Stimulated activated CD8-positive, alpha-beta memory T cell treated with anti-CD3 and anti-CD28 coated beads, Interleukin-2, amount 100 ng/mL, for 48 hours (primary cell): ENCODE measurements at regions not wholly inside any gene's neighbourhood (a gene's known extent, or its start where the extent isn't known, plus 50 kb on each side); places are given as distances from the start of the nearest gene placed in this dataset.

ENCODE experiments used
- DNase-seq, 2 donors: peaks; one replicate each; pipeline ENCODE4 v3.0.0-alpha.2; 2020; ENCODE audit warnings: low read depth in 2 of 2

DNA sequence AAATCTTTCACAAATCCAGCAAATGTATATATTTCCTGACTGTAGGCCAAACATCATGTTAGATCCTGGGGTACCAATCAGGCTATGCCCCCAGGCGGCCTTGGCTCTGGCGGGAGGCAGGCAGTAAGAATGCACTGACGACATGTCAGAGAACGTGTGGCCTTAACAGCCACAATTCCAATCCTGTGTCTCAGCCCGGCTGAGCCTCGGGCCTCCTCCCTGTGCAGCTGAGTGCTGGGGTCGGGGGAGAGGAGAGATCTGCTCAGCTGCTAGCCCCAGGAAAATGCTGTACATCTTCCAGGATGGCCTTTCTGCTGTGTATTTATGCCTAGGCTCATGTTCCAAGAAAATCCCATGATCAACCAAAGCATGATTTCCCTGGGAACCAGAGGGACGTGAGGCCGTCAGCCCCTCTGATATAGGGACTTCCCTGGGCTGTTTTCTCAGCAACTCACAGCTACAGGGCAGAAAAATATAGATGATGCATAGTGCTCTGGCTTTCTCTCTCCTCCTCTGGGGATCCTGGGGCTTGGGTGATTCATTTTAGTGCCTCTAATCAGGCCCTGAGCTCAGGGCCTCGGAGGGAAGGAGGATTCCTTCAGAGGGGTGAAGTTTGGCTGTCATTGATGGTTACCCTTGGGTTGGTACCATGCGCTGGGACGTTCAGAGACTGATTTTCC, 604.0 kb downstream of the HS3ST4 start:
- DNase-seq: no peak

DNA sequence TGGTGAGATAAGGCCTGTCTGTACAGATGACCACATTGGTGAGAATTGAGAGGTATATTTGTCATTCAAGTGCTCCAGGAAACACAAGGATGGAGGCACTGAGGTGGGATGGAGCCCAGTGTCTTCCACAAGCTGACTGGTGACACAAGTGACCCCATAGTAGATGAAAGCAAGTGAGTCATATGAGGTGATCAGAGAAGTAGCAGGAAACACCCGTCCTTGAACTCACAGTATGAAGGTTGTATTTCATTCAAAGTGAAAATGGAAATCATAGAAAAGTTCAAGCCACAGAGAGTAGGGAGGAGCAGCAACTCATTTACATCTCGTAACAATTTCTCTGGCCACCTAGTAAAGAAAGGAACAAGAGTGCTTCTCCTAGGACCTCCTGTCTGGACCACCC, 609.8 kb downstream of the HS3ST4 start:
- no peak for DNase-seq

DNA sequence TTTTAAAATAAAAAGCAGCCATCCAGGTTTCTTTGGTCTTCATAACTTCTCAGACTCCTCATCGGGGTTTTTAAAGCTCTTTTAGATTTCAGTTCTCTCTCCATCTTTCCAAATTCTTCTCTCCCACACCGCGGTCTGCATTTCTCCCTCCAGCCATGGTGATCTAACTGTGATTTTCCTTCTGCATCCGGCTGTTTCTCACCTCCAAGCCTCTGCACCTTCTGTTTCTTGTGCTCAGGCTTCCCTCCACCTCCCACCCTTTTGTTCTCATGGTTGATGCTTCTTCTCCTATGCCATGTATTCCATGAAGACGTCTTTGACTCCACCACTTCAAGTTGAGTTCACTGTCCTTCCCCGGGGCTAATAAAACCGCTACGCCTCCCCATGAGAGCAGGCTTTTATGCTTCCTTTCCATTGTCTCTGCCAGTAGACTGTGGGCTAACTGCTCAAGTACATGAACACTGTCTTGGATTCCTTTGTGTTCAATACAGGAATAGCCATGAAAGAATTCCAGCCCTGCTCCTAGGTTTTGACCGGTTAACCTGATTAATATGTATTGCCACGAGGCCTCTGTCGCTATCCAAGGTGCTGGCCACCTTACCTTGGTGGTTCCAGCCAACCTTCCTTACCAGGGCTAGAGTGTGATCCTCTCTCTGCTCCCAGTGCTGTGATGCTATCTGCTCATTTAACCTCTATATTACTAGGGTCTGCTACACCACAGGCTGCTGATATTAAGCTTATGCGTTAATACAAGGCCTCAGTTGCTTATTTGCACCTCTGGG, 625.1 kb downstream of the HS3ST4 start:
- DNase-seq: no peak

DNA sequence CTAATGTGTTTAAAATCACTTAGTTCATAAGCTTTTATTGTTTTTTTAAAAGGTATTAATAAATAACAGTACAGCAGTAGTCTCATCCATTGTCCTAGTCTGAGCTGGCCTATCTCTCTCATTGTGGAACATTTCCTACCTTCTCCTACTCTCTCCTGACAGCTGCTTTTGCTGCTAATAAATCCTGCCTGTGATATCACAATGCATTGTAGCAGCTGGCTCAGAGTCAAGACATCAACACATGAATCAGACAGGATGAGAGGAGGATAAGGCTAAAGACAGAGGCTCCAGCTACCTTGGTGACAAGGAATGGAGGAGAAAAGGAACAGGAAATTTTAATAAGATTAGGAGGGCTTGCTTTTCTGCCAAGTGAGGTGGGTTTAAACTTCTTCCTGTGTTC, 626.1 kb downstream of the HS3ST4 start:
- no peak for DNase-seq

DNA sequence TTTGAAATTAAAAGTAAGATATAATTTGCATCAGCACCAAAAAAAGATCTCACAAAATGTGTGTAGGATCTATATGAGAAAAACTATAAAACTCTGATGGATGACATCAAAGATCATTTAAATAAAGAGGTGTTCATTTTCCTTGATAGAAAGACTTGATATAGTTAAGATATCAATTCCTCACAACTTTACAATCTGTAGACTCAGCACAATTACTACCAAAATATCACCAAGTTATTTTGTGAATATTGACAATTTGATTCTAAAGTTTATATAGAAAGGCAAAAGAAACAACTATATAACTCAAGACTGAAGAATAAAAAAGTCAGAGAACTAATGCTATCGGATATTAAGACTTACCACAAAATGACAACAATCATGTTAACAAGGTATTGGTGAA, 638.9 kb downstream of the HS3ST4 start:
- DNase-seq: no peak

DNA sequence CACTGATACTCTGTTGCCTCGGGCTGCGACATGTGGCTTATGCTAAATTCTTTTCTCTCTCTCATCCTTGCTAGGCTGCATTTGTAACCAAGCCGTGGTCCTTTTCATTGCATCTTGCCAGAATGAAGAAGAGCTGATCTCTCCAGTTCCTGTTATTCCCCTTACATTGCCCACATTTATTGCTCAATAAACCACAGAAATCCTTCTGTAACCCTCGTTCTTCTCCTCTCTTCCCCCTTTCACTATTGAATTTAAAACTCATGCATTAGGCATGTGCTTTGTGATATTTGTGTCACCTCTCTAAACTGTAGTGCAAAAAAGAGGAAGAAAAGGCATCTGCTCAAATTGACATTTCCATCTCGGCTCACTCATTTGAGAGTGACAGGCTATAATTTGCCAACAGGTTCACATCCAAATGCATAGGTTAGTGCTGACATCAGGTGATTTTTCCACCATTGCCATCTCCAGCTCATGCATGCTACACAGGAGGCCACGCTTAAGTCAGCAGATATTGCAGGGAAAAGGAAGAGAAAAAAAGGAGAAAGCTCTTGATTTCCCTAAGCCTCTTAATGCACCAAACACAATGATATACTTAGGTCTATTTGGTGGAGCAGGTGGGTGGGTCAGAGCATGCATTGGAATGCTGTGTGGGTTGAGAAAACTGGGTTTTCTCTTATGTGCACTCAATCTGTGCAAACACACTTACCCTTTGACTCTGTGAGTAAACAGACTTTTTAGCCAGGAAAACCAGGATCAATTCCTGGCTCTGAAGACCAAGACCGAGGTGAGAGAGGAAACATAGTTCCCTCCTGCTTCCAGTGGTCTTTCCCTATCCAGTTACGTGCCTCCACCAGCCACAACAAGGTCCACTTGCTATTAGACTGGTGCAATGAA, 642.7 kb downstream of the HS3ST4 start:
- no peak for DNase-seq

DNA sequence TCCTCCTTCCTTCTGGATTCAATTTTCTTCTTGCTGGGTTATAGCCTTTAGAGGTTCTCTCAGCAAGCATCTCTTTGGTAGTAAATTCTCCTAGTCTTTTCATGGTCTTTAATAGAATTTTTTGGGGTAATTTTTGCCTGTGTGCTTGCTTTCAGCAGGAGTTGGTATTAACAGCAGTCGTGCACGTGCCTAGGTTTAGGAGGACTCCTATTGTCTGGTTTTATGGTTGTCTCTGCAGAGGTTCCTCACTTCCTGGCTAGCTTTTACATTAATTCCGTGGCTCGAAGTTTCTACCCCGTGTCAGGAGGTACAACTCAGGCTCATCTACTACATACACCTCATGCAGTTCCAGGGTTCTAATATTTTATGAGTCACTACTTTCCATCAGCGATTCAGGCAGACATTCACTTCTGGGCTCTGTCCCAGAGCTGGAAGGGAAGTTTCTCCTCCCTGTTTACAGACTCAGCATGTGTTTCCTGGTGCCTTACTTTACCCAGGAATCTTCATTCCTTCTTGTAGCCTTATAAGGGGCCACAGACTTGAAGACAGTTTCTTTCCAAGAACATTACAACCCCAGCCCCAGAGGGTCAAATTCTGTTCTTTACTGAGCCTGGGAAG, 643.6 kb downstream of the HS3ST4 start:
- no peak for DNase-seq

DNA sequence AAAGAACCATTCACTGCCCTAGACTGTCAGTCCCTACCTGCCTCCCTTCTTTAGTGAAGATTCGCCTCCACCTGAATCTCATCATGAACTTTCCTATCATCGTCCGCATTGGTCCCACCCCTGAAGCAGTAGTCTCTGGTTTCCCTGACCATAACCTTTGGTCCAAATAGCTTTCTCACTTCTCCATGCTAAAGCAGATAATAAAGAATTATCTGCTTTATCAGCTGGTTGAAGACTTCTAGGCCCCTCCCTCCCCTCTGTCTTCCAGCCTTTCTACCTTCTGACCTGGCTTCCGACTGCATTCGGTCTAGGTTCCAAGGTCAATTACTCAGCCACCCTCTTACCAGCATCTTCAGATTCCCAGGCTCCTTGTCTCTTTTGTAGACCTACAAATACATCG, 650.9 kb downstream of the HS3ST4 start:
- no peak for DNase-seq

DNA sequence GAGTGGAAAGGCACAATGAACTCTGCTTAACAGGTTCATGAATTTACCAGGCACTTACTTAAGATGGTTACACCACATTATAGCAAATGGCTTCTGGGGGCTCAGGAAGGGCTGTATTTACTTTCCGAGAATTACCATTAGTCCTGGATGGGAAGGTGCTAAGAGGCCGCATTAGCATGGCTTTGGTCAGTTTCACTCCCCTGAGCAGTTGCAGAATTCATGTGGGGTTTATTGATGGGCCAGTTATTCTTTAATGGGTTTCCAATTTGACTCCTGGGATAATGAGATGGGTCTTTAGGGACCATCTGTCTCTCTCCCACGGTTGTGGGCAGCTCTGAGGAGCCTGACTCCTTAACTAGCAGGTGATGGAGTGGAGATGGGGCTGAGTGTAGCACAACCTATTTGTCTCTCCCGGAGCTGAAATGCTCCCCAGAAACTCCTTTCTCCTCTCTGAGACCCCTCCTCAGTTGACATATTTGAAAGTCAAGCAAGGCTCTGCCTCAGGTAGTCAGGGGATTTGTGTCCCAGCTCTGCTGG, 652.5 kb downstream of the HS3ST4 start:
- DNase-seq: no peak

DNA sequence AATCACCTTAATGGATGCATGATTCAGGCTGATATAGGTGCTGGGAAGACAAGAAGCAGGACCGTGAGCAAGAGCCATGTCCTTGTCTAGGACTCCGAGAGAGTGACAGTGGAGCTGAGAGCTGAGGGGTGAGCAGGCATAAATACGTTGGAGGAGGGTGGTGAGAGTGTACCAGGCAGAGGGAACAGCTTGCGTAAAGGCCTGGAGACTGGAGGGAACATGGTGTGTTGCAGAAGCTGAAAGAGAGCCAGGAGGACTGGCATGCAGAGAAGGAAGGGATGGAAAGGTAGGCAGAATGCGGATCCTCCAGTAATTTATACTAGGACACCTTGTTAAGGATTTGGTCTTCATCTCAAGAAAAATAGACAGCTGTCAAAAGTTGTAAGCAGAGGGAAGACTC, 653.2 kb downstream of the HS3ST4 start:
- no peak for DNase-seq

DNA sequence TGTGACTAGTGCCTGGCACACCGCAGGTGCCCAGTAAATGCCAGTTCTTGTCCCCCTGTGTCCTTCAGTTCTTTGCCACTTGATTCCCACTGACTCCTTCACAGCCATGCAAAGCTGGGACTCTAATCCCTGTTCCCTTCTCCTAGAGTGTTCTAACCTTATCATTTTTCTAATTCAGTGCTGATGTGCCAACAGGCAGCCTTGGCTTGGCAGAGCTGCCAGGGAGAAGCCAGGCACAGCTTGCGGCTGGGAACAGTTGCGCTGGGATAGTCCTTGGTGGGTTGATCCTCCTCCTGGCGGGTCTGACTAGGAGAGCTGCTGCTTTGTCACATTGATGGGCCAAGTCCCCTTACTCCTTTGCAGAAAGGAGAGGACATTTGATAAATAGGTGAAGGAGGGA, 654.2 kb downstream of the HS3ST4 start:
- no peak for DNase-seq

DNA sequence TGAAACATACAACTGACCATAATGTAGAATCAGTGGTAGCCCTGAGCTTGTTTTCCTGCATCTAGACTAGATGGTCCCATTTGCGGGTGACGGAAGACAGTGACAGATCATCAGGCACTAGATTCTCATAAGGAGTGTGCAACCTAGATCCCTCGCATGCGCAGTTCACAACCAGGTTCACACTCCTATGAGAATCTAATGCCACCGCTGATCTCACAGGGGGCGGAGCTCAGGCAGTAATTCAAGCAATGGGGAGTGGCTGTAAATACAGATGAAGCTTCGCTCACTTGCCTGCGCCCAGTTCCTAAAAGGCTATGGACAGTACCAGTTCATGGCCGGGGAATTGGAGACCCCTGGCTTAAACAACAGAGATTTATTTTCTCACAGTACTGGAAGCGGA, 656.3 kb downstream of the HS3ST4 start:
- DNase-seq: no peak

DNA sequence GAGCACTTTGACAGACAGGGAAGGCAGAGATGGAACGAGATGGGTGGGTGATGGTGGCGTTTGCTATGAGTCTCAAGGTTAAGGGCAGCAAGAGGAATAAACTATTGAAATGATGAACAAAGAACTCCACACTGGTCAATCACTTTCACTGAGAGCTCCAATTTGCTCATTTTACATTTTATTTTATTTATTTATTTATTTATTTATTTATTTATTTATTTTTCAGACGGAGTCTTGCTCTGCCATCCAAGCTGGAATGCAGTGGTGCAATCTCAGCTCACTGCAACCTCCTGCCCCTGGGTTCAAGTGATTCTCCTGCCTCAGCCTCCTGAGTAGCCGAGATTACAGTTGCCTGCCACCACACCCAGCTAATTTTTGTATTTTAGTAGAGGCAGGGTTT, 669.1 kb downstream of the HS3ST4 start:
- no peak for DNase-seq

DNA sequence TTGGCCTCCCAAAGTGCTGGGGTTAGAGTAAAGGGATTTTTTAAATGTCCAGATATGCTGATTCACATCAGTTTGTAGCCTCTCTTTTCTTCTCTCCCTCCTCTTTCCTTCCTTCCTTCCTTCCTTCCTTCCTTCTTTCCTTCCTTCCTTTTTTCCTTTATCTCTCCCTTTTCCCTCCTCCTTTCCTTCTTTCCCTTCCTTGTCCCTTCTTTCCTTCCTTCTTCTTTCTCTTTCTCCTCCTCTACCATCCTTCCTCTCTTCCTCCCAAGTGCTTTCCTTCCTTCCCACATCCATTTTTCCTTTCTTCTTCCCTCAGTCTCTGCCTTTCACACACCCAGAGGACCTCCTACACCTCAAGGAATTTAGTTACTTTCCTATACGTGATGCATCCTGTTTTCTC, 671.8 kb downstream of the HS3ST4 start:
- no peak for DNase-seq

DNA sequence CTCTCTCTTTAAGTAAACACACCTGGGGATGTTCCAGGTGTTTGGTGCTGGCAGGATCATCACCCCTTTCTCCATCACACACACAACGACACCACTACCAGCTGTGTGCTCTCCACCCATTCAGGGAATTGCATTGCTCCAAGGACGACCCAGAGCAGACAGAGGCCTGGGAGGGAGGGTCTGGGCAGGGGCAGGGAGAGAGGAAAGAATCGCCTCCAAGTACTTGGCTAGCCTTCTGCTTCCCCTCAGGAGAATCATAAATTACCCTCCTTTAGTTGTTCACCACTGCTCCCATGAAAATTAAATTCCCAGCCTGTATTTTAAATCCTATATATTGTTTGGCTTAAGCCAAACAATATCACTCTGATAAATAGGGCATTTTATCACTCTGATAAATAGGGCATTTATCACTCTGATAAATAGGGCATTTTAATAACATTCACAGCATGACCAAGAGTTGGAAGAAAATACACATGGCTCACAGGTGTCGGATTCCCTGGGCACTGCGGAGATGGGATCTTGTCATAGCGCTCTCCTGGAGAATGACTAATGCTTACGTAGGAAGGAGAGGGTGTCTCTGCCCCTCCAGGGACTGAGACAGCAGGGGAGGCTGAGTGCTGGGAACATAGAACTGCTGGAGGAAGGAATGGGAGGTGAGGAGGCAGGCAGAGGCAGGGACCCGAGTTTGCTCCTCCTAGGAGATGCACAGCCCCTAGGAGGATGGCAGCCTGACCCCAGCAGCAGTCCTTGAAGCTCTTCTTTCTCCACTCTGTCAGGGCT, 673.6 kb downstream of the HS3ST4 start:
- DNase-seq: no peak

DNA sequence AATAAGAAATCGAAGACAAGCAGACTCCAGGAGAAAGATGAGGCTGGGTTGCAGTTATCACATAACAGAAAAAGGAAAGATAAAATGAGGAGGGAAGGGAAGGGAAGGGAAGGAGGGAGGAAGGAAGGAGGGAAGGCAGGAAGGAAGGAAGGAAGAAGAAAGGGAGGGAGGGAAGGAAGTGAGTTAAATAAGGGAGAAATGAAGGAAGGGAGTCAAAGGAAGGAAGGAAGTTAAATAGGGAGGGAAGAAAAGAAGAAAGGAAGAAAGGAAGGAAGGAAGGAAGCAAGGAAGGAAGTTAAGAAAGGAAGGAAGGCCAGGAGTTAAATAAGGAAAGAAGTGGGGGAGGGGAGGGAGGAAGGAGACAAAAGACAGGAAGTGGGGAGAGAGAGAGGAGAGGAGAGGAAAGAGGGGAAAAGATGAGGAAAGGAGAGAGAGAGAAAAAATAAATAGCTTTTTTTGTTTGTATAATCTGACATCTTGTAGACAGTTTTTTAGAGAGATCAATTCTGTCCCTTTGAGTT, 679.6 kb downstream of the HS3ST4 start:
- DNase-seq: no peak

DNA sequence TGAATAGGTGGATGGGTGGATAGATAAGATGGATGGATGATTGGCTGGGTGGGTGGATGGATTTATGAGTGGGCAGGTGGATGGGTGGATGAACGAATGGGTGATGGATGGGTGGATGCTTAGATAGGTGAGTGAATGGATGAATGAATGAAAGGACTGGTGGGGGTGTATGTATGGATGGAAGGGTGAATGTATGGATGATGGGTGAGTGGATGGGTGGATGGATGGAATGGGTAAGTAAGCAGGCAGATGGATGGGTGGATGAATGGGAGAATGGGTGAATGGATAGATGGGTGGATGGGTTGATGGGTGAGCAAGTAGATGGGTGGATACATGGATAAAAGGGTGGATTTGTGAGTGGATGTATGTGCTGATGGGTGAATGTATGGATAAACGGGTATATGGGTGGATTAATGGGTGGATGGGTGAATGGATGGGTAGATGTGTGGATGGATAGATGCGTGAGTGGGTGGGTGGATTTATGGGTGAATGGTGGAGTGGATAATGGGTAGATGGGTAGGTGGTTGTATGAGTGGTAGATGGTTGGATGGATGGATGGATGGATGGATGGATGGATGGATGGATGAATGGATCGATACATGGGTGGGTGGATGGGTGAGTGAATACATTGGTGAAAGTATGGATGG, 682.6 kb downstream of the HS3ST4 start:
- DNase-seq: no peak

DNA sequence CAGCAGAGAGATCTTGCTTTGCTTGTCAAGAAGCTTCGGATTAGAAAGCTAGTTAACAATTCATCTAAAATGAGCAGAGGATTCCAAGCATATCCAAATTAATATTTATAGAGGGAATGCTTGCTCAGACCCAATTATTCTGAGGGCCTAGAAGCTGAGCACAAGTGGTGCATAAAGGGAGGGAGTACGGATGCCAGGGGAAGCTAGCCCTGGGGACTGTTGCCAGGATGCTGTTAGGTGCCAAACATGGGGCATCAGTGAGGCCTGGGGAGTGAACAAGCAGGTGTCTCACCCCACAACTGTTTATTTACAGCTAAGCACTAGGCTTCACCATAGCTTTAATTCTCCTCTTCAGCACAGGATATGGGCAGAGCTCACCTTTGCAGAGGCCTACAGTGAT, 684.1 kb upstream of the C16orf82 start:
- no peak for DNase-seq

DNA sequence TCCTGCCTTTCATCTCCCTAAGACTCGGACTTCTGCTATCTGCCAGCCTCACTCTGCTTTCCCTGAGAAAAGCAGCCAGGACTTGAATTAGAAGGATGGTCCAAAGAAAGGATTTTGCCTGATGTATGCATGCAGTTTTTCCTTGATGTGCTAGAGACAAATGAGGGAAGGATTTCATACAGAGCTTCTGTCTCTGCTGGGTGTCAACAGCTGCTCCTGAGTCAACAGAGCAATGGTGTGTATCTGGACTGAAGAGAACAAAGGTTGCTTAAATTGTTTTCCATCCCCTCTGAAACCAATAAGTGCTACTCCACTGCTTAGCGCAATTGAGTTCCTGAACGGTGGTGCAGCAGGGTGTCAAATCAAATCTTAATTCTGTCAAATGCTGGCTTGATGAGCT, 680.6 kb upstream of the C16orf82 start:
- no peak for DNase-seq

DNA sequence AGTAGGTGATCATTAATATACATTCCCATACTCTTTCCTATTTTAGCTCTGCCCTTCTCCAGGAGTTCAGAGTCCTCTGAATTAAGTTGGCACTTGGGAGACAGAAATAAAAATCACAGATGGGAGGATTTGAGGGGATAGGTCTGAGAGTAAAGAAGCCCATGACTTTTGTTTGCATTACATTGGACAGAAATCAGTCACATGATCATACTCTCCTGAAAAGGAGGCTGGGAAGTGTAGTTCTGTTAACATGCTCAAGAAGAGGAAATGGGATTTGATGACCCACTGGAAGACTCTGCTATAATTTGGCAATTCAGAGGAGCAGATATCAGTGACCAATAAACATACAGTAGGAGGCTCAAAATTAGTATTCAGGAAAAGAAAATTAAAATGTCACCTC, 674.9 kb upstream of the C16orf82 start:
- DNase-seq: no peak
